Lower lobe of right lung (tissue), 2 donors: ENCODE measurements at regions not wholly inside any gene's neighbourhood (a gene's known extent, or its start where the extent isn't known, plus 50 kb on each side); places are given as distances from the start of the nearest gene placed in this dataset.

Experiments used
- ATAC-seq, 2 donors: fragments of 200-7000 bp; cut with Tn5 transposase; one replicate each; pipeline ENCODE4 v1.9.1; 2020 to 2022; ENCODE audit warnings: mild to moderate bottlenecking in 2 of 2, moderate library complexity in 2 of 2
- DNase-seq: peaks from one replicate; pipeline ENCODE4 v3.0.0-alpha.2; 2020
- H3K27ac ChIP-seq: fragments of 200-600 bp; one replicate; pipeline ENCODE4 v1.8.0; 2022
- H3K27me3 ChIP-seq: fragments of 200-600 bp; one replicate; pipeline ENCODE4 v1.8.0; 2022; ENCODE audit warnings: low read depth
- H3K36me3 ChIP-seq: fragments of 200-600 bp; one replicate; pipeline ENCODE4 v1.8.0; 2022; ENCODE audit warnings: mild to moderate bottlenecking
- H3K4me1 ChIP-seq: fragments of 200-600 bp; one replicate; pipeline ENCODE4 v1.8.0; 2022
- H3K4me3 ChIP-seq: fragments of 200-600 bp; one replicate; pipeline ENCODE4 v1.8.0; 2022; ENCODE audit warnings: mild to moderate bottlenecking
- H3K9me3 ChIP-seq: fragments of 200-600 bp; one replicate; pipeline ENCODE4 v1.8.0; 2022
- CTCF ChIP-seq: fragments of 200-600 bp; IDR thresholded peaks from one replicate; pipeline ENCODE4 v1.8.0; 2022; ENCODE audit warnings: antibody characterized with exemption, mild to moderate bottlenecking
- intact Hi-C: fragments of 100-400 bp; cut with DNase I; formaldehyde crosslinking; loops from one replicate; pipeline ENCODE4 v1.11.0; 2022
- donor health status: DM: no; HTN: yes; CAD: no; lungs with severe emphysema.

DNA sequence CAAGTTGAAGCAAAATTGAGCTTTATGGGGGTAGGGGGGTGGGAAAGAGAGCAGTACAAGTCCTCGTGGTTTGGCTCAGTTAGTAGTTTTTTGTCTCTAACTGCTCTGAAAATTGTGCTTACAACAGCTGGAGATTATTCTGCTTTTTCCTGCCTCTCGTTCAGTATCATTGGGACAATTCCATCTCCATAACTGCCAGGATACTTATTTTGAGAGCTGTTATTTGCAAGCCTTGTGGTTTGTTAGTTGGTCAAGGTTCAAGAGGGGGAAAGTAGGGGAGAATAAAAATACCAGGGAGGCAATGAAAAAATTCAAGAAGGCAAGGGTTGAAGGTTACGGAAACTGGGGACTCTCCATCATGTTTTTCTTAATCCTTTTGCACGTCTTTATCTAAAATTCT lies 811.8 kb upstream of the ADGRL2 start:
- no peaks in the 10 kb centered on the region for H3K36me3 ChIP-seq
- H3K9me3 ChIP-seq = no peaks in the 10 kb centered on the region
- no peak for ATAC-seq
- no peak overlapping the region for H3K27ac ChIP-seq
- H3K4me3 ChIP-seq = no peak overlapping the region
- intact Hi-C loops = no loop called here
- no peaks in the 10 kb centered on the region for H3K4me1 ChIP-seq
- TF ChIP-seq CTCF = no peak
- no peak for DNase-seq
- H3K27me3 ChIP-seq = no peaks in the 10 kb centered on the region

GRCh38 chr1:80987824-80988223 lies 812.9 kb upstream of the ADGRL2 start:
- H3K36me3 ChIP-seq = no peaks in the 10 kb centered on the region
- H3K4me3 ChIP-seq = no peak overlapping the region
- H3K27ac ChIP-seq = no peak overlapping the region
- ATAC-seq = no peak
- intact Hi-C loops = no loop called here
- no peaks in the 10 kb centered on the region for H3K4me1 ChIP-seq
- H3K27me3 ChIP-seq = no peaks in the 10 kb centered on the region
- TF ChIP-seq CTCF = no peak
- H3K9me3 ChIP-seq = no peaks in the 10 kb centered on the region
- DNase-seq = no peak

GRCh38 chr1:80987106-80987505 lies 813.6 kb upstream of the ADGRL2 start:
- Histone ChIP-seq H3K27ac (no peak overlapping the region), H3K27me3 (no peaks in the 10 kb centered on the region), H3K9me3 (no peaks in the 10 kb centered on the region), H3K4me1 (no peaks in the 10 kb centered on the region), H3K4me3 (no peak overlapping the region), H3K36me3 (no peaks in the 10 kb centered on the region)
- intact Hi-C loops = no loop called here
- ATAC-seq = no peak
- DNase-seq = no peak
- no peak for TF ChIP-seq CTCF

DNA sequence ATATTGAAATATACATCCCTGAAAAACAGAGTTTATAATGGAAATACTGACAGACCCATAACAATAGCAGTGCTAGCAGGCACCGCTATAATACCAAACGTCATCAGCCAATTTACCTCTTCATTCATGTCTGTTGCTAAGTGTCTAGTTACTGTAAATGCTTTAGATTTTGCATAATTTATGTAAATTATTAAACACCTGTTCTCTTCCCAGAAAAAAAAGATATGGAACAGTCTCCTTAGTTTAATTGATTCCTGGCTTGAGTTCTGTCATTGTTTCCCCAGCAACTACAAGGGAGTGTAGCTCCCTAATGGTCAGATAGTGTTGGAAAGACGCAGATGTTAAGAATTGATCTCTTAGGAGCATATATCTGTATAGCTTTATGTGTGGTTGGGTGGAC lies 817.9 kb upstream of the ADGRL2 start:
- no peaks in the 10 kb centered on the region for H3K27me3 ChIP-seq
- no peak for TF ChIP-seq CTCF
- no peak for DNase-seq
- H3K36me3 ChIP-seq = no peaks in the 10 kb centered on the region
- no peak for ATAC-seq
- no peak overlapping the region for H3K4me3 ChIP-seq
- H3K4me1 ChIP-seq = no peaks in the 10 kb centered on the region
- H3K27ac ChIP-seq = no peak overlapping the region
- intact Hi-C loops = no loop called here
- H3K9me3 ChIP-seq = no peaks in the 10 kb centered on the region

GRCh38 chr1:80973101-80973500 lies 827.6 kb upstream of the ADGRL2 start:
- no peak for DNase-seq
- ATAC-seq = no peak
- no peak overlapping the region for H3K27ac ChIP-seq
- H3K4me1 ChIP-seq = no peaks in the 10 kb centered on the region
- intact Hi-C loops = no loop called here
- H3K9me3 ChIP-seq = no peaks in the 10 kb centered on the region
- H3K36me3 ChIP-seq = no peaks in the 10 kb centered on the region
- H3K4me3 ChIP-seq = no peak overlapping the region
- no peaks in the 10 kb centered on the region for H3K27me3 ChIP-seq
- TF ChIP-seq CTCF = no peak

- H3K27me3 ChIP-seq = no peaks in the 10 kb centered on the region
- H3K9me3 ChIP-seq = no peaks in the 10 kb centered on the region
- no peaks in the 10 kb centered on the region for H3K4me1 ChIP-seq
- ATAC-seq (no peak), DNase-seq (no peak)
- intact Hi-C loops = no loop called here
- H3K4me3 ChIP-seq = no peak overlapping the region
- no peaks in the 10 kb centered on the region for H3K36me3 ChIP-seq
- H3K27ac ChIP-seq = no peak overlapping the region
- no peak for TF ChIP-seq CTCF
Observed at GRCh38 chr1:80966266-80966665, 834.5 kb upstream of the ADGRL2 start.
